GM18909 (cell line): ENCODE measurements at regions not wholly inside any gene's neighbourhood (a gene's known extent, or its start where the extent isn't known, plus 50 kb on each side); places are given as distances from the start of the nearest gene placed in this dataset.

Source experiments
- ATAC-seq: cut with Tn5 transposase; IDR thresholded peaks from one replicate; pipeline ENCODE4 v1.9.1; 2021; ENCODE audit warnings: mild to moderate bottlenecking; ENCODE audit not compliant: unreplicated experiment, poor library complexity

DNA sequence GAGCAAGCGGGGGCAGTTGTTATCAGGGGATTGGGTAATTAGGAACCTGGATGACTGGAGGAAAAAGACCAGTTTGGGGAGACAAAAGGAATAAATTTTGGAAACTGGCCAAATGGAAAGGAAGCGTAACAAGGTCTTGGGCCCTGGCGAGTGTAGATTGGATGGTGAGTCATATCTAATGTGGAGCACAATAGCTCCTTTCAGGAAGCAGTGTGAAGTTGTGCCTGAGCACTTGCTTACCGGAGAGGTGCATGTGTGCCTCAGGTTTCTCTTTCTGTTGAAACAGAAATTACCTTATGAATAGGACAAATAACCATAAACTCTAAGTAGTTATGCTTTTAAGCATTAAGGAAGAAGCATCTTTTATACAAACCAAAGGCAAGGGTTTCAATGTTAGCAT is 176.4 kb downstream of the KIF4B start:
- ATAC-seq, result no peak

GRCh38 chr5:155193029-155193428 is 179.5 kb downstream of the KIF4B start:
- no peak for ATAC-seq

DNA sequence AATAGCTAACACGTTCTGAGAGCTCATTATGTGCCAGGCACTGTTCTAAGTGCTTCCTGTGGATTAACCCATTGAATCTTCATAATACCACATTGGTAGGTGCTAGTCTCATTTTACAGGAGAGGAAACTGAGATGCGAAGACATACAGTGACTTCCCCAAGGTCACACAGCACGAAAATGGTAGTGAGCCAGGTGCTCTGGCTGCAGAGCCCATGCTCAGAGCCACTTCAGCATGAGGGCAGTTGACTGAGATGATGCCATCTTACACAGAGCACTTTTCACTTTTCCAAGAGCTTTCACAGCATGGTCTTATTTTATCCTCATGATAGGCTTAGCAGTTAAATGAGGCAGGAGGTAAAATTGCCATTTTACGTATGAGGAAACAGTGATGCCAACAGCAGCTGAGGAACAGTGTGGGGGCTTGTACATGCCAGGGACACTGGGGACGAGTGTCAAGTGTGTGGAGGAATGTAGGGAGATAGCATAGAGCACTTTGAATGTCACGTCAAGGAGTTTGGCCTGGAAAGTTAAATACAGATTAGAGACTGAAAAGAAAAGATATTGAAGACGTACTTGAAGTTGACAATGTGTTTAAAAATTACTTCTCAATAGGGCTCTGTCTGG is 180.0 kb downstream of the KIF4B start:
- no peak for ATAC-seq

- ATAC-seq, result no peak
Observed at GRCh38 chr5:155200608-155201007, 187.1 kb downstream of the KIF4B start.

- no peak for ATAC-seq
Observed at GRCh38 chr5:155211764-155212163, 198.2 kb downstream of the KIF4B start.

- ATAC-seq, result no peak
Observed at GRCh38 chr5:155222393-155222792, 208.8 kb downstream of the KIF4B start.

DNA sequence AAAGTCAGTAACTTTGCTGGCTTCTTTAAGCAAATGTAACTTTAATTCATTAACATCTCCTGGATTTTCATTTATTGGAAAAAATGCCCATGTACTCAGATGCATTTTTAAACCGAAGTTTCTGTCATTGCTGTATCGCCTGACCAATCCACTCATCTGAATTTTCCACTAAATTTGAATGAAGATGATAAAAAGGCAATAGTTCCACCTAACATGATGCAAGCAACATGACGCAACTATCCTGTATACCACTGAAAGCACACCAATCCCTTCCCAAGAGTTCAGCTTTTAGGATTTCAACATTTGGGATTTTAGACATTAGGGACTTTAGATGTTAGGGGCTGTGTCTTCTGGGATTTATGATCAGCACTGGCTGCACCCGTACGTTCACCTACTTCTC is 215.6 kb downstream of the KIF4B start:
- no peak for ATAC-seq

DNA sequence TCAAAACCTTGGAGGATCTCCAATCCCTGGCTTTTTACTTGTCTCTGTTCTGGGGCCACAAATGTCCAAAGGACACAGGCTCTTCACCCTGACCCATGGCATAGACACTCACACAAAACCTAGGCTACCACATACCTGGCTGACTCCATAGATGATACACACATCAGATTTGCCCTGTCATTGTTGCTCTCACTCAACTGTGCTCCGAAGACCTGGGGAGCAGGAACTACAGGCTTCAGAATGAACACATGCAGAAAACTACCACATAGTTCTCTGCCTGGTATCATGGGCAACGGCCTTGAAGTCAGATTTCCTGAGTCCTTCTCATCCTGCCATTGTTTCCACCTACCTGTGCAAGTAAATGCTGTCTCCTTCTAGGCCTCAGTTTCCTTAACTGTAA is 226.2 kb downstream of the KIF4B start:
- ATAC-seq, result no peak

DNA sequence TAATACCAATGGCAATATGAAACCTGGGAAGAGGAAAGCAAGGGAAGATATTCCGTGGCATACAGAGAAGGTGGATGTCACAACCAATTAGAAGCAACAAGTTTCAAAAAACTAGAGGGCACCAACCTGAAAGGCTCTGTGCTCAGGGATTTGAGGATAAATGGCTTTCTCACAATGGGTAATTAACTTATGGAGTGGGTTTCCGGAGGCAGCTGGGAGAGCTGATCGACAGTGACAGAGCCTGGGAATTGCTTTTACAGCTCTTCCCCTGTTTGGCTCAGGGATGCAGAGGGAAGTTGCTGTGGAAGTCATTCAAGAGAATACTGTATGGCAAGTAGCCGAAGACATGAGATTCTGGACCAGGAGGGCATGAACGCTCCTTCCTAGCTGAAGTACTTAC is 237.0 kb downstream of the KIF4B start:
- ATAC-seq, result no peak

GRCh38 chr5:155252025-155252424 is 238.5 kb downstream of the KIF4B start:
- no peak for ATAC-seq

DNA sequence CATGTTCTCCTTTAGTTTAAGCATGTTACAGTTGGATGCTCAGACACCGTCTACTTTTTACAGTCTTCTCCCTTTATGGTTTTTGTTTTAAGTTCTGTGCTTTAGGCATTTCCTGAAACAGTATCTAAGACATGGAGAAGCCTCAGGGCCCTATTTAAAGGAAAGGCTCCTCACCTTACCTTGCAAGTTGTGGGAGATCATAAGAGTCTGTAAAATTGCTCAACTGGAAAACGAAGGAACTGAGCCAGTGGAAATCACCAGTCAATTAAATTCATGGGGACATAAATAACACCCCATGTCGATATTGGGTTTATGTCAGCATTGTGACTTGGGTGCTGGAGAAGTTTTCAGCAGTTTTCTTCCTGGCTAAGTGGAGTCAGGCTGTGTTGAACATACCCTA is 239.2 kb downstream of the KIF4B start:
- ATAC-seq, result no peak

DNA sequence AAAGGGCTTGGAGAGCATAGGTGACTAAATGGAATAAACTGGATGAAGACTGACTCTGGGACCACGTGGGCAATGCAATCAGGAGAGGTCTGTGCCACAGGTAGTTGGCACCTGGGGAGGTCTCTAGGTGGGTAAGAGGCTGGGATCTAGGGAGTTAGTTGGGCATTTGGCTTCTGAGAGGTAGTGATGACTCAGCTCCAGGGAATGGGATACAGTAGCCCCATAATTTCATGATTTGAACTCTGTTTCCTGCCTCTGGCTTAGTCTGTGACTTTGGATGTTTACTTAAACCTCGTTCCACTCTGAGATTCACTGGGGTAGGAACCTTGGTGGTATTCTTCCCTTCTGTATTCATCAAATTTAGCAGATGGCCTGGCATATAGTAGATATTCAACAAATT is 240.8 kb downstream of the KIF4B start:
- ATAC-seq, result no peak

DNA sequence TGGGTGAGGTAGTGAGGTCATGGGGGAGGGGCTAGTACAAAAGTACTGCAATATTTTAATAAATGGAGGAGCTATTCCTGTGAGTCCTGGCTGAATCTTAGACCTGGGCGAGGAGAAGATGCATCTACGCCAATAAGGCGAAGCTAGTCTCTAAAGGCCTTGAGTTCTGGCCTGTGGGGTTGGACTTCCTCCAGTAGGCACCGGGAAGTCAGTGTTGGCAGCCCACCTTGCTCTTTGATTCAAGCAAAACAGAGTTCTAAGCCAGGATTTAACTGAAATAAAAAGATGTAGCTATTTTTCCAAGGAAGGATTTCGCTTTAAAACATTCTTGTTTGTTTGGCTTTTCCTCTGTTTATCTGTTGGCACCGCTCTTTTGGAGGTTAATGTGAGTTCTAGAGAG is 244.6 kb downstream of the KIF4B start:
- ATAC-seq, result no peak

GRCh38 chr5:155259648-155260047 is 246.1 kb downstream of the KIF4B start:
- ATAC-seq, result no peak

GRCh38 chr5:155260798-155261197 is 247.2 kb downstream of the KIF4B start:
- peak; percentile 64 for ATAC-seq

DNA sequence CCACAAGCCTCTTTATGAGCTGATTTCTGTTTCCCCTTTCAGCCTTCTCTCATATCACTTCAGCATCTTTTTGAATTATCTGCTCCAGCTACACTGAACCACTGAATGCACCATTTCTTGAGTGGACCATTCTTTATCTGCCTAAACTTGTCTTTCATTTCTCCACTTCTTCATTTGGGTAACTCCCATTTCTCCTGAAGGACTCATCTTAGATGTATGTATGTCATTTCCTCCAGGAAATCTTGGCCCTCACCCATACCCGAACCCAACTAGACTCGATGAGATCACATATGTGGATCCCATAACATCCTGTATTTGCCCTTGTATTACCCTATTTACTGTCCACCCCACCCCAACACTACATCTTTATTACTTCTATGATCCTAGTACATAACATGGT is 249.8 kb downstream of the KIF4B start:
- ATAC-seq, result no peak

- ATAC-seq, result no peak
Observed at GRCh38 chr5:155264809-155265208, 251.3 kb downstream of the KIF4B start.

DNA sequence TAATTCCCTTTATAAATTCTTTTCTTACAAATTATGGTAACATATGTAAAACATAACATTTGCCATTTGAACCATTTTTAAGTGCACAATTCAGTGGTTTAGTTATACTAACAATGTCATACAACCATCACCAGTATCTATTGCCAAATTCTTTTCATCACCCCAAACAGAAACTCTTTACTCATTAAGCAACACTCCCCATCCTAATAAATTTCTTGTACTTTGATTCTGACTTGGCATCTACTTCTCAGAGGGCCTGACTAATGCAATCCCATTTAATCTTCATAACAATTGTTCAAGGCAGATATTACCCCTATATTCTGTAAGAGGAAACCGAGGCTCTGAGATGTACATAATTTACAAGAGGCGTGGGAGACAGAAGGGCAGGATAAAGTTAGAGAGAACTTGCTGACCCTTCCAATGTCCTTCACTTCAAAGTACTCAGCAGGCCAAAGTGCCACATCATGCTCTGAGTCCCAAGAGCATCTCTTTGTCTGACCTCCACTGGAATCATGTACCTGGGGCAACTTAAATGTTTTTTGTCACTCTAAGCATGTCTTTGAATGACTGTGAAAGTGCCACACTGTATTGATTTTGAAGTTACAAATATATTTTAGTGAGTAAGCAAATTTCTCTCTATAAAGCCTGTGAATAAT is 255.3 kb downstream of the KIF4B start:
- ATAC-seq, result no peak

- ATAC-seq, result no peak
Observed at GRCh38 chr5:155270725-155271124, 257.2 kb downstream of the KIF4B start.

DNA sequence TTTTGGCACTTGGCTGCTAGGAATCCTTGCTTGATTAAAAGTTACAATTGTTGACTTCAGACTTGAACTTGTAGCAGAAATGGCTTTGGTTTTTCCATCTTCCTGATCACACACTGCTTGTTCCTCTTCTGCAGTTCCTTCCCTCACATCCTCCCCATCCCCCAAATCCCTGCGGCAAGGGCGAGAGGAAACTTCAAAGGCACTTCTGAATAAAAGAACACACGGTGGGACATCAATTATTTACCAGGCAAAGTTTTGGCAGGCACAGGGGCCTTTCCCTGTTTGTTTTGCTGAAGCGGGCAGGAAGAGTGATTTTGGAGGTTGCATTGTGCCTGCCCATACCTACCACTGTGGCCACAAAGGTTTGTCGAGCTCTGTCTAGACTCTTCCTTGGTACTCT is 260.9 kb downstream of the KIF4B start:
- no peak for ATAC-seq

DNA sequence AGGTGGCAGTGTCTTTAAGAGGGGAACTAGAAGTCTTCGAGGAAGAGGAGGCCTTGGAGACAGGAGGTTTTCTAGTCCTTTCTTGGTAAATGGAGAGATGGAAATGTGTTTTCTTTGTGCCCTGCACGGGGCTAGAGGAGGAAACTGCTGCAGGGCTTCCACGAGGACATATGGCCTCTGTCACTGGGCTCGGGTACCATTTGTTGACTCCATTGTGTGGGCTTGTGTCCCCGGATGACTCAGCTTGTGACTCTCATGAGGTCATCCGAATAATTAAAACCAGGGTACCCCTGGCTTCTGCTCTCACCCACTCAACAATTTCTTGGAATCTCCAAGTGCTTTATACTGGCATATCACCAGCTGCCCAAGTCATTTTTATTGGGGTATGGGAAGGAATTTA is 261.7 kb downstream of the KIF4B start:
- no peak for ATAC-seq

DNA sequence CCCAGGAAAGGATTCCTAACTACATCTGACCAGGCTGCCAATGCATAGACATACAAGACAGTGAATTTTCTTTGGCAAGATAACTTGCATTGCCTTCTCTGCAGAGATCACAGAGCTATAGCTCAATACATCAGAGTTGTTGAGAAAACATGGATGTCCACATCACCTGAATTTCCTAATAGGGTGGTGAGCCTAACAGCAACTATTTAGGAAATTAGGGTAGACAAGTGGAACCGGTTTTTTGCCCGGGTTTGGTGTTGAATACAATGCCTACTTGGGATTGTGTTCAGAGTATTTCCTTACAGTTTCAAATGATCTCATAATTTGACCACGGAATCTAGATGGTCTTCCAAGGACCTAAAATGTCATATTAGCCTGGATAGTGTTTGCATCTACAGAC is 262.7 kb downstream of the KIF4B start:
- no peak for ATAC-seq
